Activated naive CD4-positive, alpha-beta T cell treated with anti-CD3 and anti-CD28 coated beads, Interleukin-2, amount 10 ng/mL, durations not matched to agents 7 days and 5 days (primary cell): ENCODE measurements at regions not wholly inside any gene's neighbourhood (a gene's known extent, or its start where the extent isn't known, plus 50 kb on each side); places are given as distances from the start of the nearest gene placed in this dataset.
"Not testable (repeated sequence)": the region's sequence is repeated elsewhere in the genome, so short reads cannot be mapped to it uniquely, and the experiment has no call there.

Source experiments
- CTCF ChIA-PET: fragments of 350-600 bp; sonication (Branson Sonifier 250); formaldehyde crosslinking; loops from one replicate; lab custom pipeline; 2021; ENCODE audit warnings: antibody characterized with exemption; lab: Charles Lee
- DNase-seq: peaks from one replicate; pipeline ENCODE4 v3.0.0-alpha.2; 2020
- H3K27ac Mint-ChIP-seq: one replicate; pipeline ENCODE4 v1.8.0; 2021; ENCODE audit warnings: mild to moderate bottlenecking, moderate library complexity, mixed read lengths
- H3K27me3 Mint-ChIP-seq: one replicate; pipeline ENCODE4 v1.8.0; 2021; ENCODE audit warnings: mild to moderate bottlenecking, mixed read lengths
- H3K36me3 Mint-ChIP-seq: one replicate; pipeline ENCODE4 v1.8.0; 2021; ENCODE audit warnings: mixed read lengths
- H3K4me1 Mint-ChIP-seq: one replicate; pipeline ENCODE4 v1.8.0; 2021; ENCODE audit warnings: mixed read lengths
- H3K4me3 Mint-ChIP-seq: one replicate; pipeline ENCODE4 v1.8.0; 2021; ENCODE audit warnings: mild to moderate bottlenecking, moderate library complexity, mixed read lengths
- H3K9me3 Mint-ChIP-seq: one replicate; pipeline ENCODE4 v1.8.0; 2021; ENCODE audit warnings: mixed read lengths

DNA sequence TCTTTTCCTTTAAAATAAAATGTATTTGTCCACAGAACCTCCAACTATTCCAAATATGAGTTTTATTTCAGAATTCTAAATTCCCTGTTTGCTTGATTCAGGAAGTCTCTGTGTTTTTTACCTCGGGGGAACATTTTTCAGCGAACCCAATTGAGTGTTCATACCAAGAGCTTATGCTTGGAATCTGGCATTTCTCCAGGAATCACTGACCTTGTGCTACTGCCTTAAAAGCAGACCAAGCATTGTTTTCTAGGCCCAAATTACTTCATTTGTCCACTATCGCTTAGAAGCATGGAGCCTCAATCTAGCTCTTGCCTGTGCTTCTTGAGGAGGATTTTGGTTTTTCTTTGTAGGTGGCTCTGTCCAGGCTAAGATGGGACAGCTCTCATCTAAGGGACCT is 59.4 kb downstream of the EBLN1 start:
- Mint-ChIP-seq H3K9me3 (no peaks in the 10 kb centered on the region), H3K27ac (no peak overlapping the region), H3K36me3 (no peaks in the 10 kb centered on the region), H3K4me1 (peaks cover 8% of the 10 kb centered on the region), H3K4me3 (no peak overlapping the region), H3K27me3 (no peaks in the 10 kb centered on the region)
- DNase-seq = no peak
- CTCF ChIA-PET = no interaction called here

DNA sequence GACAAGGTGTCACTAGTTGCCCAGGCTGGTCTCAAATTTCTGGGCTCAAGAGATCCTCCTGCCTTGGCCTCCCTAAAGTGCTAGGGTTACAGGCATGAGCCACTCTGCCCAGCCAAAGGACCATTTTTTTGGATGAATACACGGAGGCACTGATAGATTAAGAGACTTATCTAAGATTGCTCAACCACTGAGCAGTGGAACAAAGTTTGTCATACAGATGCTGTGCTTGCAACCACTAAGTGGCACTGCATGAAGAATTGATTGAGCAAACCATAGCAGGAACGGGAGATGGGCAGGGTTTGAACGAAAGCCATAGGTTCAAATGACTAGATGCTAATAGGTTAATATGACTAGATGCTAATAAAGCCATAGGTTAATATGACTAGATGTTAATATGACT is 61.1 kb downstream of the EBLN1 start:
- DNase-seq = no peak
- Mint-ChIP-seq H3K4me3 (no peak overlapping the region), H3K27ac (no peak overlapping the region), H3K36me3 (no peaks in the 10 kb centered on the region), H3K9me3 (no peaks in the 10 kb centered on the region), H3K4me1 (peaks cover 8% of the 10 kb centered on the region), H3K27me3 (no peaks in the 10 kb centered on the region)
- CTCF ChIA-PET = no interaction called here

DNA sequence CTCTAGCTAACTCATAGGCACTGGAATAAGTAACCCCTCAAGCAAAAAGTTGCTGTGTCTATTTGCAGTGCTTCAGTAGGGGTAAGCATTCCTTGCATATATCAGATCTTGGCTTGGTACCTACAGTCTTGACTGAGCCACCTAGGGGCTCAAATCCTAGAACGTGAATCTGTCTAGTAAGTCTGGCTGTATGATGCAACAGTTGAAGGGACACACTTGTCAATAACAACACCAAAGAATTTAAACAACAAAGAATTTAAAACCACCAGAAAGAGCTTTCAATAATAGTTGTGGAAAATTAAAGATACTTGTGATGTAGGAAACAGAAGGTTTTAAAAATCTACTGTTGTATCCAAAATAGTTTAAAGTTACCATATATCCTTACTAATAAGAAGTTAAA is 65.4 kb downstream of the EBLN1 start:
- Mint-ChIP-seq H3K27me3 (peaks cover 4% of the 10 kb centered on the region), H3K4me3 (no peak overlapping the region), H3K27ac (no peak overlapping the region), H3K4me1 (no peaks in the 10 kb centered on the region), H3K9me3 (peaks cover 8% of the 10 kb centered on the region), H3K36me3 (no peaks in the 10 kb centered on the region)
- DNase-seq = no peak
- CTCF ChIA-PET = no interaction called here

DNA sequence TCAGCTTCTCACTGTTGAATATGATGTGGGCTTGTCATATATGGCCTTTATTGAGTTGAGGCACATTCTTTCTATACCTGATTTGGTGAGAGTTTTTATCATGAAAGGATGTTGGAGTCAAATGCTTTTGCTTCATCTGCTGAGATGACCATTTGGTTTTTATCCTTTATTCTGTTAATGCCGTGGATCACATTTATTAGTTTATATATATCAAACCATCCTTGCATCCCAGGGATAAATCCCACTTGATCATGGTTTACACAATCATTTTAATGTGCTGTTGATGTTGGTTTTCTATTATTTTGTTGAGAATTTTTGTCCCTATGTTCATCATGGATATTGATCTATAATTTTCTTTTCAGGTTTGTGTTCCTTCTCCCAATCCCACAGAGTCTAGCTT is 67.0 kb downstream of the EBLN1 start:
- Mint-ChIP-seq H3K9me3 (peaks cover 11% of the 10 kb centered on the region), H3K36me3 (no peaks in the 10 kb centered on the region), H3K4me1 (no peaks in the 10 kb centered on the region), H3K27ac (no peak overlapping the region), H3K27me3 (peaks cover 4% of the 10 kb centered on the region), H3K4me3 (no peak overlapping the region)
- CTCF ChIA-PET = no interaction called here
- no peak for DNase-seq

DNA sequence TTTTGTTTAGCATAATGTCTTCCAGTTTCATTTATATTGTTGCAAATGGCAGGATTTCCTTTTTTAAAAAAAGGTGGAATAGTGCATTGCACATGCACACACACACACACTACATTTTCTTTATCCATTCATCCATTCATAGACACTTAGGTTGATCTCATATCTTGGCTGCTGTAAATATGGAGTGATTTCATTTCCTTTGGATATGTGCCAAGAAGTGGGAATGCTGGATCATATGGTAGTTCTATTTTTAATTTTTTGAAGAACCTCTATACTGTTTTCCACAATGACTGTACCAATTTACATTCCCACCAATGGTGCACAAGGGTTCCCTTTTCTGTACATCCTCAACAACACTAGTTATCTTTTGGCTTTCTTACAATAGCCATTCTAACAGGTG is 68.9 kb downstream of the EBLN1 start:
- Mint-ChIP-seq H3K4me3 (no peak overlapping the region), H3K36me3 (no peaks in the 10 kb centered on the region), H3K9me3 (peaks cover 11% of the 10 kb centered on the region), H3K4me1 (no peaks in the 10 kb centered on the region), H3K27ac (no peak overlapping the region), H3K27me3 (peaks cover 4% of the 10 kb centered on the region)
- no peak for DNase-seq
- CTCF ChIA-PET = no interaction called here

DNA sequence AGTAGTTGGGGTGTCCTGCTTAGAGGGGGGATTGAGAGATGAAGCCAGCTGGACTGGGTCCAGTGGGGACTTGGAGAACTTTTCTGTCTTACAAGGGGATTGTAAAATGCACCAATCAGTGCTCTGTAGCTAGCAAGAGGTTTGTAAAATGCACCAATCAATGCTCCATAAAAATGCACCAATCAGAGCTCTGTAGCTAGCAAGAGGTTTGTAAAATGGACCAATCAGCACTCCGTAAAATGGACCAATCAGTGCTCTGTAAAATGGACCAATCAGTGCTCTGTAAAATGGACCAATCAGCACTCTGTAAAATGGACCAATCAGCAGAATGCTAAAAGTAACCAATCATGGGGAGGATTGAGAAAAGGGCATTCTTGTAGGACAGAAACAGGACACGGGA is 71.9 kb downstream of the EBLN1 start:
- CTCF ChIA-PET = interaction anchor here (0.8 kb wide), 1 partner anchor 8 kb away, joined by 3 read pairs; no protein-coding TSS in a partner anchor
- not testable (repeated sequence) for DNase-seq, H3K36me3 Mint-ChIP-seq, H3K4me1 Mint-ChIP-seq, H3K9me3 Mint-ChIP-seq, H3K27ac Mint-ChIP-seq, H3K4me3 Mint-ChIP-seq, H3K27me3 Mint-ChIP-seq

DNA sequence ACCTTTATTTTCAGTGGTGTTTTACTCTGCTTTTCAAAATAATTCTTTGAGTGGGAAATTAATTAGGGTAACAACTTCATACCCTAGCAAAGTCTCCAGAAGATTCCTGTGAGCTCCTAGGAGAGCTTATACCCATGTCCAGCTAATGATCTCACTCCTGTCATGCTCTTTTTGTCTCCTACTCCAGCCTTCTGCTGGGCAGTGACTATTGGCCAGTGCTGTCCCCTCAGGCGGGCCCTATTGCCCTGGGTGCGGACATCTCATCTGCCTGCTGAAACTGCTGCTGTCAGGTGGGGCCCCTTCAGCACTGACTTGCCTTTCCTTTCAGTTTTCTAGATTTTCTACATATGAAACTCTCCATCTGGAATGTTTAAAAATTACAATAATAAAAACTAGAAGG is 80.3 kb downstream of the EBLN1 start:
- Mint-ChIP-seq H3K4me3 (no peak overlapping the region), H3K27ac (no peak overlapping the region)

DNA sequence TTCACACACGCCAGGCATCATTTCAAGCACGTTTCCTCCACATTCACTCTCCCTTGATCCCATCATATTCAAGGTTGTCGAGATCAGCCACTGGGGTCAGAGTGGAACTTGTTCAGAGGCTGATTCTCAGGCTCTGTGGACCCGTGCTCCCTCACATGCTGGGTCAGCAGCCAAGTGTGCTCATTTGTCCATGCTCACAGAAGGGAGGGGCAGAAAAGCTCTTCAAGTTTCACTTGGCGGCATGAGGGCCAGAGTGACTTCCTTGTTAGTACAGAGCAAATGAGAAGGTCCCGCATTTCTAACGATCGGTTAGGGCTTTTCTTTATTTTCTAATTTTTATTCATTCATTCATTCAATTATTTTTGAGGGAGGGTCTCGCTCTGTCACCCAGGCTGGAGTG is 82.2 kb downstream of the EBLN1 start:
- H3K4me1 Mint-ChIP-seq = peaks cover 6% of the 10 kb centered on the region
- no peak overlapping the region for H3K27ac Mint-ChIP-seq
- CTCF ChIA-PET = no interaction called here
- DNase-seq = no peak
- H3K27me3 Mint-ChIP-seq = no peaks in the 10 kb centered on the region
- H3K36me3 Mint-ChIP-seq = no peaks in the 10 kb centered on the region
- no peaks in the 10 kb centered on the region for H3K9me3 Mint-ChIP-seq
- H3K4me3 Mint-ChIP-seq = no peak overlapping the region

More for the DNA sequence above, 80.3 kb downstream of the EBLN1 start:
- Mint-ChIP-seq H3K36me3 (no peaks in the 10 kb centered on the region), H3K27me3 (no peaks in the 10 kb centered on the region), H3K4me1 (peaks cover 6% of the 10 kb centered on the region), H3K9me3 (no peaks in the 10 kb centered on the region)
- CTCF ChIA-PET = interaction anchor here (0.8 kb wide), 1 partner anchor 9 kb away, joined by 3 read pairs; no protein-coding TSS in a partner anchor
- DNase-seq = no peak

DNA sequence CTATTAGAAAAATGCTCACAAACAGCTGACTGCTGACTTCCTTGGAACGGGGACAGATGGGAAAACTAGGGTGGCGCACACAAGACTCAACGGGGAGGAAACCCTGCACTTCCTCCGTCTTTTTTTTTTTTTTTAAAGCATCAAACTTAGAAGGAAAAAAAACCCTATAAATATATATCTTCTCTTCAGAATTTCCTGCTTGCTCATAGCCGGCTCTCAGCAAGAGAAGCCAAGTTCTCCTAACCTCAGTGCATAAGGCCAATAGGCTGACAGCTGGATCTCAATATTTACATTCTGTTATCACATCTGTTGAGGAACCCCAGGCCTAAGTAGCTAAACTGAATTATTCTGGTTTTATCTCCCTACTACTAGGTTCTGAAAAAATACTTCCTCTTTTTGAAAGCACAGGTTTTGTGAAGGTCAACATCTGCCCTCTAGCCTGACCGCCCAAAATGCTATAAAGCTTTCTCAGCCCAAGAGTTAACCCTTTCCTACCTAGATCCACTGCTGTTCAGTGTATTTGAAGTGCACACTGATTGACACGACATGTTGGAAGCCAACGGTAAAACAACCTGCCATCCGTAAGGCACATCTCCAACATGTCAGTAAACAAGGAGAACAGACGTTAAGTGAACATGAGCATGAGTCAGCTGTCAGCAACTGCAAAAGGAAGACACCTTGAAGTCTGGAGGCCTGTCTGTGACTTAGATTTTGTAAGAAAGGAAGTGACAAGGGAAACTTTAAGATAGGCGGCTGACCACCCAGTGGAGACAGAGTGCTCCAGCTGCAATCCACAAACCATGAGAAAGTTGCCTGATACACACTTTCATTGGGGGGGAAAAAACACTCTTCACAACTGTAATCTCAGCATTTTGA is 83.8 kb downstream of the EBLN1 start:
- CTCF ChIA-PET = interaction anchor here (1.1 kb wide), 1 partner anchor 131 kb away, joined by 5 read pairs; no protein-coding TSS in a partner anchor
- peaks cover 13% of the 10 kb centered on the region for H3K4me1 Mint-ChIP-seq
- H3K27ac Mint-ChIP-seq = no peak overlapping the region
- H3K9me3 Mint-ChIP-seq = peaks cover 3% of the 10 kb centered on the region
- H3K4me3 Mint-ChIP-seq = no peak overlapping the region
- no peak for DNase-seq
- no peaks in the 10 kb centered on the region for H3K36me3 Mint-ChIP-seq
- no peaks in the 10 kb centered on the region for H3K27me3 Mint-ChIP-seq

DNA sequence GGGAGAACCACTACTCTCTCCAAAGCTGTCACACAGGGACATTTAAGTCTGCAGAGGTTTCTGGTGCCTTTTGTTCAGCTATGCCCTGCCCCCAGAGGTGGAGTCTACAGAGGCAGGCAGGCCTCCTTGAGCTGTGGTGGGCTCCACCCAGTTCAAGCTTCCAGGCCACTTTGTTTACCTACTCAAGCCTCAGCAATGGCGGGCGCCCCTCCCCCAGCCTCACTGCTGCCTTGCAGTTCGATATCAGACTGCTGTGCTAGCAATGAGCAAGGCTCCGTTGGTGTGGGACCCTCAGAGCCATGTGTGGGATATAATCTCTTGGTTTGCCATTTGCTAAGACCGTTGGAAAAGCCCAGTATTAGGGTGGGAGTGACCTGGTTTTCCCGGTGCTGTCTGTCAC is 87.0 kb downstream of the EBLN1 start:
- CTCF ChIA-PET, H3K27ac Mint-ChIP-seq, DNase-seq, H3K36me3 Mint-ChIP-seq, H3K27me3 Mint-ChIP-seq, H3K9me3 Mint-ChIP-seq, H3K4me3 Mint-ChIP-seq: not testable (repeated sequence)
- peaks cover 13% of the 10 kb centered on the region for H3K4me1 Mint-ChIP-seq

DNA sequence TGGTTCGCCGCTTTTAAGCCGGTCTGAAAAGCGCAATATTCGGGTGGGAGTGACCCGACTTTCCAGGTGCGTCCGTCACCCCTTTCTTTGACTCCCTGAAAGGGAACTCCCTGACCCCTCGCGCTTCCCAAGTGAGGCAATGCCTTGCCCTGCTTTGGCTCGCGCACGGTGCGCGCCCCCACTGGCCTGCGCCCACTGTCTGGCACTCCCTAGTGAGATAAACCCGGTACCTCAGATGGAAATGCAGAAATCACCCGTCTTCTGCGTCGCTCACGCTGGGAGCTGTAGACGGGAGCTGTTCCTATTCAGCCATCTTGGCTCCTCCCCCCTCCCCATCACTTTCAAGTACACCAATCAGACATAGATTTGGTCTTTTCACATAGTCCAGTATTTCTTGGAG is 88.2 kb downstream of the EBLN1 start:
- H3K9me3 Mint-ChIP-seq, DNase-seq, H3K27me3 Mint-ChIP-seq, H3K36me3 Mint-ChIP-seq, H3K4me3 Mint-ChIP-seq, CTCF ChIA-PET, H3K27ac Mint-ChIP-seq: not testable (repeated sequence)
- peaks cover 13% of the 10 kb centered on the region for H3K4me1 Mint-ChIP-seq

DNA sequence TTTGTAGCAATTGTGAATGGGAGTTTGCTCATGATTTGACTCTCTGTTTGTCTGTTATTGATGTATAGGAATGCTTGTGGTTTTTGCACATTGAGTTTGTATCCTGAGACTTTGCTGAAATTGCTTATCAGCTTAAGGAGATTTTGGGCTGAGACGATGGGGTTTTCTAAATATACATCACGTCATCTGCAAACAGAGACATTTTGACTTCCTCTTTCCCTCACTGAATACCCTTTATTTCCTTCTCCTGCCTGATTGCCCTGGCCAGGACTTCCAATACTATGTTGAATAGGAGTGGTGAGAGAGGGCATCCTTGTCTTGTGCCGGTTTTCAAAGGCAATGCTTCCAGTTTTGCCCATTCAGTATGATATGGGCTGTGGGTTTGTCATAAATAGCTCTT is 96.6 kb downstream of the EBLN1 start:
- DNase-seq, H3K27ac Mint-ChIP-seq, CTCF ChIA-PET, H3K27me3 Mint-ChIP-seq, H3K4me1 Mint-ChIP-seq, H3K4me3 Mint-ChIP-seq, H3K36me3 Mint-ChIP-seq: not testable (repeated sequence)
- peaks cover 10% of the 10 kb centered on the region for H3K9me3 Mint-ChIP-seq

DNA sequence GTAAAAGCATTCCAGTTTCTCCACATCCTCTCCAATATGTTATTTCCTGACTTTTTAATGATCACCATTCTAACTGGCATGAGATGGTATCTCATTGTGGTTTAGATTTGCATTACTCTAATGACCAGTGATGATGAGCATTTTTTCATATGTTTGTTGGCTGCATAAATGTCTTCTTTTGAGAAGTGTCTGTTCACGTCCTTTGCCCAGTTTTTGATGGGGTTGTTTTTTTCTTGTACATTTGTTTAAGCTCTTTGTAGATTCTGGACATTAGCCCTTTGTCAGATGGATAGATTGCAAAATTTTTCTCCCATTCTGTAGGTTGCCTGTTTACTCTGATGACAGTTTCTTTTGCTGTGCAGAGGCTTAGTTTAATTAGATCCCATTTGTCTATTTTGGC is 97.7 kb downstream of the EBLN1 start:
- H3K4me3 Mint-ChIP-seq, H3K27me3 Mint-ChIP-seq, H3K36me3 Mint-ChIP-seq, H3K4me1 Mint-ChIP-seq, H3K27ac Mint-ChIP-seq, DNase-seq, CTCF ChIA-PET: not testable (repeated sequence)
- H3K9me3 Mint-ChIP-seq = peaks cover 10% of the 10 kb centered on the region

DNA sequence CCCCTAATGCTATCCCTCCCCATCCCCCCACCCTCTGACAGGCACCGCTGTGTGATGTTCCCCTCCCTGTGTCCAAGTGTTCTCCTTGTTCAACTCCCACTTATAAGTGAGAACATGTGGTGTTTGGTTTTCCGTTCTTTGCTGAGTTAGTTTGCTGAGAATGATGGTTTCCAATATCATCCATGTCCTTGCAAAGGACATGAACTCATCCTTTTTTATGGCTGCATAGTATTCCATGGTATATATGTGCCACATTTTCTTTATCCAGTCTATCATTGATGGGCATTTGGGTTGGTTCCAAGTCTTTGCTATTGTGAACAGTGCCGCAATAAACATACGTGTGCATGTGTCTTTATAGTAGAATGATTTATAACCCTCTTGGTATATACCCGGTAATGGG is 98.2 kb downstream of the EBLN1 start:
- H3K27ac Mint-ChIP-seq, H3K4me1 Mint-ChIP-seq, H3K36me3 Mint-ChIP-seq, H3K27me3 Mint-ChIP-seq, DNase-seq, CTCF ChIA-PET, H3K4me3 Mint-ChIP-seq: not testable (repeated sequence)
- H3K9me3 Mint-ChIP-seq = peaks cover 10% of the 10 kb centered on the region

DNA sequence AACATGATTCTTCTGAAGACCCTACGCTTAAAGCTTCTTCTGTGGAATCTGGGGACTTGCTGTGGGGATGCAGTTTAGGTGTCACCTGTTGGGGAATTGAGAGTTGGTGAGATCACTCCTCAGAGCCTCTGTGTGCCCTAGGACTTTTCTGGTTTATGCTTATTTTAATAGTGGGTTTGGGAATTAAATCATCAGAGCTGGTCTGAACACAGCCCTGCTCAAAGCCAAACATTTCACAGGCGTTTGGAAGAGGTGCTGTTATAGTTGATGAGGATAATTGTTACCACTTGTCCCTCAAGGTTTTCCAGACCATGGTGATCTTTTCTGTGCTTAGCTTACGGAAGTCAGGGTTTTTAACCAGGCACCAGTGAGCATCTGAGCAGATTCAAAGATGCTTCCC is 106.1 kb downstream of the EBLN1 start:
- no peak for DNase-seq
- Mint-ChIP-seq H3K4me3 (no peak overlapping the region), H3K27ac (no peak overlapping the region), H3K36me3 (no peaks in the 10 kb centered on the region), H3K4me1 (peaks cover 8% of the 10 kb centered on the region), H3K27me3 (no peaks in the 10 kb centered on the region), H3K9me3 (no peaks in the 10 kb centered on the region)
- CTCF ChIA-PET = interaction anchor here (0.7 kb wide), 1 partner anchor 955 kb away, joined by 3 read pairs; no protein-coding TSS in a partner anchor
